ENCODE measurements at regions not wholly inside any gene's neighbourhood (a gene's known extent, or its start where the extent isn't known, plus 50 kb on each side); places are given as distances from the start of the nearest gene placed in this dataset.

GRCh38 chr11:69210310-69211035 lies 54.7 kb downstream of the SMIM38 start:
- no peak overlapping the region for H3K4me3 ChIP-seq (ENCODE audit: low read depth, low read length)
- no peak for TF ChIP-seq CTCF (IDR thresholded peaks at IDR 0.05; ENCODE audit: low read depth, low read length, missing control alignments)
- no peak for DNase-seq (ENCODE audit: low read depth)
- in situ Hi-C loops (cut with HindIII; ENCODE audit: low sequenced_read_pairs) = no loop called here

DNA sequence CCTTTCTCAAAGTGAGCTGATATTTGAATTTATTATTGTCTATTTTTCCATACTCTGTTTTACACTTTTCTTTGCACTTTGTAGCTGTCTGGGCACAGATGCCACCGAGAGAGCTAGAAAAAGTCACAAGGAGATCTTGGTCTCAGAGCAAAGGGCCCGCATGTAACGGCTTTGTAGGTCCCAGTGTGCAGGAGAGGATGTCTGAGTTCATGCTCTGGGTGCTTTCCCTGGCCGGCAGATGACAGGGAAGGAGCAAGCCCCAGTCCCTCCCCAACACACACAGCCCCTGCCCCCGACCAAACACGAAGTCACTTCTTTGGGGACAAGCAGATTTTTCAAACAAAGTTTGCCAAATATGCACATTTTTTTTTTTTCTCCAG lies 55.8 kb downstream of the SMIM38 start:
- in situ Hi-C loops (cut with HindIII; ENCODE audit: low sequenced_read_pairs) = no loop called here
- no peak for DNase-seq (ENCODE audit: low read depth)
- no peak for TF ChIP-seq CTCF (IDR thresholded peaks at IDR 0.05; ENCODE audit: low read depth, low read length, missing control alignments)
- no peak overlapping the region for H3K4me3 ChIP-seq (ENCODE audit: low read depth, low read length)

DNA sequence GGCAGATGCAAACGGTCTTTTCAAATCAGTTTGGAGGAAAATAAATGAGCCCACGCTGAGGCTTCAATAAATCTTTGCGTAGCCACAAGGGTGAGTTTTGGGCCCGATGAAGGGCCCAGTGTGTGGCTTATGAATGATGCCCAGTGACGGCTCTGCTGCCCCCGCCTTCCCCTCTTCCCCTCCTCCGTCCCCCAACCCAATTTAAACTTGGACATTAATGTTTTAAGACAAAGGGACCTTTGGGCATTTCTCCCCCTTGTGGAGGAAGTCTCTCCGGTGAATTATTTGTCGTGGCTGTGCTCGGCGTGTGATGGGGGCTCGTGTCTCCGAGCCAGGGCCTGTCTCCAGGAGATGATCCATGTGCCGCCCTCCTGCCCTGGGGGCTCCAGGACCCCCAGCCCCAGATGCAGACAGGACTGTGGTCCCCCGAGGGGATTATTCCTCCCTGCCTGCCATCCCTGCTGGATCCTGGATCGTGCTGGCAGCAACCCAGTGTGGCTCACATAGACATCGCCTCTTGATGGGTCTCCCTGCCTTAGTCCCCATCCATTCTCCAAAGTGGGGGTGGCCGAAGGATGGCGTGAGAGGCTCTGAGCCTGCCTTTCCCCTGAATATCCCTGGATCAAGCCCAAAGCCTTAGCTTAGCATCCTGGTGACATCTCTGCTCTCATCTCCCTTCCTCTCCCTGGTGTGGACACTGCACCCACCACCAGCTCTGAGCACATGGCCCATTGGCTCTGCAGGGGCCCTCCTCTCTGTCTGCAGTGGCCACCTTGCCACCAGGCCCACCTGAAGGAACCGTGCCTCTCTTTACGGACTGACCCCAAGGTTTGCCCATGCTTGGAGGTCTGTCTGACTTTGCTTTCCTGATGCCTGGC lies 56.4 kb downstream of the SMIM38 start:
- no peak for DNase-seq (ENCODE audit: low read depth)
- H3K4me3 ChIP-seq (ENCODE audit: low read depth, low read length) = no peak overlapping the region
- in situ Hi-C loops (cut with HindIII; ENCODE audit: low sequenced_read_pairs) = no loop called here
- TF ChIP-seq CTCF (IDR thresholded peaks at IDR 0.05; ENCODE audit: low read depth, low read length, missing control alignments) = peak; percentile 54

GRCh38 chr11:69212798-69213110 lies 57.0 kb downstream of the SMIM38 start:
- in situ Hi-C loops (cut with HindIII; ENCODE audit: low sequenced_read_pairs) = no loop called here
- TF ChIP-seq CTCF (IDR thresholded peaks at IDR 0.05; ENCODE audit: low read depth, low read length, missing control alignments) = no peak
- DNase-seq (ENCODE audit: low read depth) = no peak

DNA sequence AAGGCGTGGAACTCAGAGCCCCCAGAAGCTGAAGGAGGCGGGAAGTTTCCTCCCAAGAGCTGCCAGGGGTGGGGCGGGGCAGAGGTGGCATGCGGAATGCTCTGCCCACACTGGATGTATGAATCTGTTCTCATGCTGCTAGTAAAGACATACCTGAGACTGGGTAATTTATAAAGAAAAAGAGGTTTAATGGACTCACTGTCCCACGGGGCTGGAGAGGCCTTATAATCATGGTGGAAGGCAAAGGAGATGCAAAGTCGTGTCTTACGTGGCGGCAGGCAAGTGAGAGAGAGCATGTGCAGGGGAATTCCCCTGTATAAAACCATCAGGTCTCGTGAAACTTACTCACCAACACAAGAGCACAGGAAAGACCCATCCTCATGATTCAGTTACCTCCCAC lies 57.6 kb downstream of the SMIM38 start:
- no peak for DNase-seq (ENCODE audit: low read depth)
- no peak overlapping the region for H3K4me3 ChIP-seq (ENCODE audit: low read depth, low read length)
- in situ Hi-C loops (cut with HindIII; ENCODE audit: low sequenced_read_pairs) = no loop called here
- TF ChIP-seq CTCF (IDR thresholded peaks at IDR 0.05; ENCODE audit: low read depth, low read length, missing control alignments) = no peak

More at GRCh38 chr11:69212798-69213110, 57.0 kb downstream of the SMIM38 start:
- H3K4me3 ChIP-seq (ENCODE audit: low read depth, low read length) = no peak overlapping the region

DNA sequence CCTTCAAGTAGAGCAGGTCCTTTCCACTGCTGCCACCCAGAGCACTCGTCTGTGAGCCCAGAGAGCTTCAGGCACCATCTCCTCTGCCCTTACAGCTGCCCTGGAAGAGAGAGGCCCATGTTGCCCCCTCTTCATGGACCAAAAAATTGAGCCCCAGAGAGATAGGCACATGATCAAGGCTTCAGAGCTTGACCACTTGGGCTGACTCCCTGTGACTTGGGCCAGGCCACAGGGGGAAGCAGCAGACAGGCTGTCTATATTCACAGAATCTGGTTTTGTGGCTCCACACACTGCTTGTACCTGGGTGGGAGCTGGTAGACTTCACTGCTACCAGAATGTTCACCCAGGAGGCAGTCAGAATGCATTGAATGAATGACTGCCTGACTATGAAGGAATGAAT lies 58.2 kb downstream of the SMIM38 start:
- no peak for TF ChIP-seq CTCF (IDR thresholded peaks at IDR 0.05; ENCODE audit: low read depth, low read length, missing control alignments)
- no peak for DNase-seq (ENCODE audit: low read depth)
- in situ Hi-C loops (cut with HindIII; ENCODE audit: low sequenced_read_pairs) = no loop called here
- no peak overlapping the region for H3K4me3 ChIP-seq (ENCODE audit: low read depth, low read length)

Data from astrocyte of the cerebellum (primary cell).